Keratinocyte (primary cell): ENCODE measurements at regions not wholly inside any gene's neighbourhood (a gene's known extent, or its start where the extent isn't known, plus 50 kb on each side); places are given as distances from the start of the nearest gene placed in this dataset.

Experiments used
- DNase-seq: peaks from one replicate; pipeline ENCODE4 v3.0.0-alpha.2; 2011; ENCODE audit warnings: low read depth, missing footprints, low spot score
- FAIRE-seq: peaks from 2 replicates; lab custom pipeline; 2011; peaks lifted over from hg19 to GRCh38; lab: Jason Lieb, UNC
- H2AFZ ChIP-seq: 2 replicates; pipeline ENCODE4 v1.6.0; 2012; ENCODE audit warnings: low read length, control low read depth, inconsistent platforms; ENCODE audit not compliant: control insufficient read depth
- H3K27ac ChIP-seq: 2 replicates; pipeline ENCODE4 v1.5.1; 2011; ENCODE audit warnings: low read length; ENCODE audit not compliant: control insufficient read depth, insufficient read depth
- H3K27me3 ChIP-seq: 3 replicates; pipeline ENCODE4 v1.6.0; 2011; ENCODE audit warnings: low read length; ENCODE audit not compliant: control insufficient read depth, insufficient read depth; ENCODE audit errors: extremely low read depth
- H3K36me3 ChIP-seq, 2 experiments: 2 replicates in 1 of 2; 3 replicates in 1 of 2; pipeline ENCODE4 v1.5.1; 2011; ENCODE audit warnings: low read length in 2 of 2, mild to moderate bottlenecking in 1 of 2; ENCODE audit not compliant: control insufficient read depth in 2 of 2, insufficient read depth in 2 of 2; ENCODE audit errors: extremely low read depth in 1 of 2
- H3K4me1 ChIP-seq: 3 replicates; pipeline ENCODE4 v1.5.1; 2011; ENCODE audit warnings: low read length; ENCODE audit not compliant: control insufficient read depth, insufficient read depth; ENCODE audit errors: extremely low read depth
- H3K4me2 ChIP-seq: 3 replicates; pipeline ENCODE4 v1.6.0; 2011; ENCODE audit warnings: low read depth, low read length; ENCODE audit not compliant: control insufficient read depth, insufficient read depth; ENCODE audit errors: extremely low read depth
- H3K4me3 ChIP-seq, 3 experiments: fragments of 200-600 bp in 1 of 3; sonication (generic) in 1 of 3; 2 replicates in 2 of 3; 3 replicates in 1 of 3; pipeline ENCODE4 v1.5.1; 2011 to 2016; ENCODE audit warnings: low read length in 3 of 3, mild to moderate bottlenecking in 3 of 3, control low read depth in 2 of 3, inconsistent platforms in 1 of 3, low read depth in 1 of 3, mixed read lengths in 1 of 3, mixed run types in 1 of 3, moderate library complexity in 1 of 3; ENCODE audit not compliant: control insufficient read depth in 2 of 3, insufficient read depth in 2 of 3; ENCODE audit errors: extremely low read depth in 1 of 3
- H3K79me2 ChIP-seq: 2 replicates; pipeline ENCODE4 v1.6.0; 2012; ENCODE audit warnings: low read length; ENCODE audit not compliant: control insufficient read depth, insufficient read depth
- H3K9ac ChIP-seq: 3 replicates; pipeline ENCODE4 v1.6.0; 2011; ENCODE audit warnings: low read length; ENCODE audit not compliant: control insufficient read depth, insufficient read depth; ENCODE audit errors: extremely low read depth
- H3K9me1 ChIP-seq: 3 replicates; pipeline ENCODE4 v1.6.0; 2011; ENCODE audit warnings: low read length; ENCODE audit not compliant: control insufficient read depth, insufficient read depth; ENCODE audit errors: extremely low read depth
- H3K9me3 ChIP-seq: 2 replicates; pipeline ENCODE4 v1.5.1; 2012; ENCODE audit warnings: low read depth, low read length; ENCODE audit not compliant: control insufficient read depth
- H4K20me1 ChIP-seq: 3 replicates; pipeline ENCODE4 v1.6.0; 2011; ENCODE audit warnings: low read length; ENCODE audit not compliant: control insufficient read depth, insufficient read depth; ENCODE audit errors: extremely low read depth
- CTCF ChIP-seq, 3 experiments: IDR thresholded peaks in 1 of 3; conservative IDR thresholded peaks in 1 of 3; optimal IDR thresholded peaks in 1 of 3; 2 replicates in 2 of 3; 3 replicates in 1 of 3; pipeline versions ENCODE3 to v1.5.1; 2011; ENCODE audit warnings: low read length in 3 of 3, mild to moderate bottlenecking in 3 of 3, moderate library complexity in 2 of 3, control low read depth in 1 of 3, inconsistent platforms in 1 of 3; ENCODE audit not compliant: insufficient read depth in 2 of 3; ENCODE audit errors: extremely low read depth in 1 of 3
- EZH2 ChIP-seq: IDR thresholded peaks from one replicate; pipeline ENCODE4 v1.6.1; 2012; ENCODE audit warnings: inconsistent platforms, mild to moderate bottlenecking, low read length, moderate library complexity
- dilution Hi-C: fragments of 300-500 bp; cut with MboI; formaldehyde crosslinking; loops from one replicate; pipeline ENCODE4 v1.7.0; 2020; ENCODE audit warnings: low sequenced_read_pairs; ENCODE audit not compliant: extremely low pct_ligation_motif_present

DNA sequence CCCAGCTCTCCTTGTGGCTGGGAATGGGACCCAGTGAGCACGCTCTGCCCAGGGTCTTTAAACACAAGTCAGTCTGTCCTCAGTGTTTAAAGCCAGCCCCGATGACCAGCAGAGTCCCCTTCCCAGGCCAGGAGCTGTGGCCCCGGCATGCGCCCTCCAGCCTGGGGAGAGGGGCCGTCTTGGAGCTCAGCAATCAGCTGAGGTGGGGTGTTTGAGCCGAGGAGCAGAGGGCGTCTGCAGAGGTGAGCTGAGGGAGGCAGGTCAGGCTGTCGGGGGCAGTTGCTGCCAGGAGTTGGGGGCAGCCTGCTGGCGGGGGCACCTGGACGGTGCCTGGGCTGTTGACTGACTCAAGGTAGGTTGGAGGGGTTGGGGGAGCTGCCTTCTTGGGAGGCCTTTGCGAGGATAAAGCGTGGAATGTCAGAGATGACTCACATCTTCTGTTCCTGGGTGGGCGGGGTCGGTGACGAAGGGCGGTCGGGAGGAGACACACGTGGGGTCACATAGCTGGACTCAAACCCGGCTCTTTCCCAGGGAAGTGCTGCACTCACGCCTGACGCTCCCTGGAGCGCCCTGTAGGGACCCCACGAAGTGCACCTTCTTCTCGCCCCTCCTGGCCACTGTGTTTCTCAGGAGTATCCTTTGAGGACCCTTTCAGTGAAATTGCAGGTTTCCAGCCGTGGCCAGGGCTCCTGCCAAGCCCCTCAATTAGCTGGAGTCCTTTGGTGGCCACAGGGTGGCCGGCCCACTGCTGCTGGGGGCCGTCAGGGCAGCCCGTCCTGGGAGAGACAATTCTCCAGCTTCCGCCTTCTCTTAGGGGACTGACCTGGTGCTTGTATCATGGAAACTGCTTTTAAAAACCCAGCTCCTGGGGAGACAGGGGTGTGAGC, 86.2 kb downstream of the SIK1 start:
- H4K20me1 ChIP-seq = no peaks in the 10 kb centered on the region
- DNase-seq (peak; percentile 69), FAIRE-seq (peak; percentile 63)
- H3K4me3 ChIP-seq = no peak overlapping the region
- H3K9me1 ChIP-seq = no peaks in the 10 kb centered on the region
- peak overlapping the region; percentile 26 for H3K9ac ChIP-seq
- peak overlapping the region; percentile 52 for H3K27ac ChIP-seq
- peak overlapping the region; percentile 13 for H2AFZ ChIP-seq
- H3K79me2 ChIP-seq = no peaks in the 10 kb centered on the region
- peaks cover 30% of the 10 kb centered on the region for H3K4me1 ChIP-seq
- no peaks in the 10 kb centered on the region for H3K27me3 ChIP-seq
- TF ChIP-seq EZH2 (no peak), CTCF (optimal IDR thresholded peaks at IDR 0.05 in 1 of 3, IDR thresholded peaks at IDR 0.05 in 1 of 3, conservative IDR thresholded peaks at IDR 0.05 in 1 of 3; ENCODE audit: extremely low read depth in 1 of 3, insufficient read depth in 2 of 3, low read length in 3 of 3) (no peak)
- no peaks in the 10 kb centered on the region for H3K9me3 ChIP-seq
- dilution Hi-C loops = no loop called here
- H3K36me3 ChIP-seq = no peaks in the 10 kb centered on the region
- H3K4me2 ChIP-seq = peak overlapping the region; percentile 48

GRCh38 chr21:43339668-43340067, 87.3 kb downstream of the SIK1 start:
- no peak for TF ChIP-seq EZH2
- TF ChIP-seq CTCF (optimal IDR thresholded peaks at IDR 0.05 in 1 of 3, IDR thresholded peaks at IDR 0.05 in 1 of 3, conservative IDR thresholded peaks at IDR 0.05 in 1 of 3; ENCODE audit: extremely low read depth in 1 of 3, insufficient read depth in 2 of 3, low read length in 3 of 3) = no peak
- Histone ChIP-seq H3K4me2 (no peak overlapping the region), H3K9me1 (no peaks in the 10 kb centered on the region), H3K79me2 (no peaks in the 10 kb centered on the region), H3K27me3 (no peaks in the 10 kb centered on the region), H3K36me3 (no peaks in the 10 kb centered on the region), H3K9me3 (no peaks in the 10 kb centered on the region), H4K20me1 (no peaks in the 10 kb centered on the region), H2AFZ (no peak overlapping the region), H3K4me1 (peaks cover 21% of the 10 kb centered on the region), H3K27ac (no peak overlapping the region), H3K4me3 (no peak overlapping the region), H3K9ac (no peak overlapping the region)
- no peak for DNase-seq
- FAIRE-seq = no peak
- dilution Hi-C loops = no loop called here
